MM.1S (cell line): ENCODE measurements at regions not wholly inside any gene's neighbourhood (a gene's known extent, or its start where the extent isn't known, plus 50 kb on each side); places are given as distances from the start of the nearest gene placed in this dataset.

Experiments
- DNase-seq: peaks from one replicate; pipeline ENCODE4 v3.0.0-alpha.2; 2015
- H2AFZ ChIP-seq: fragments of 300-600 bp; sonication (generic); 2 replicates; pipeline ENCODE4 v1.6.0; 2016; ENCODE audit warnings: antibody characterized with exemption, low read length
- H3F3A ChIP-seq: fragments of 300-600 bp; sonication (generic); 2 replicates; pipeline ENCODE4 v1.6.1; 2016; ENCODE audit warnings: mild to moderate bottlenecking, antibody characterized with exemption, low read length, moderate library complexity, mixed read lengths; ENCODE audit not compliant: insufficient read depth
- H3K27ac ChIP-seq: fragments of 300-600 bp; sonication (generic); 2 replicates; pipeline ENCODE4 v1.5.1; 2016; ENCODE audit warnings: mild to moderate bottlenecking, low read length
- H3K27me3 ChIP-seq: fragments of 300-600 bp; sonication (generic); replicated peaks from 2 replicates; pipeline ENCODE4 v1.6.0; 2016; ENCODE audit warnings: low read length; ENCODE audit not compliant: insufficient read depth
- H3K36me3 ChIP-seq: fragments of 300-600 bp; sonication (generic); replicated peaks from 2 replicates; pipeline ENCODE4 v1.6.1; 2016; ENCODE audit warnings: mild to moderate bottlenecking, low read length, mixed read lengths; ENCODE audit not compliant: insufficient read depth
- H3K4me1 ChIP-seq: fragments of 300-600 bp; sonication (generic); 2 replicates; pipeline ENCODE4 v1.6.1; 2016; ENCODE audit warnings: low read length, mixed read lengths
- H3K4me2 ChIP-seq: fragments of 300-600 bp; sonication (generic); 2 replicates; pipeline ENCODE4 v1.6.0; 2016; ENCODE audit warnings: low read depth, low read length
- H3K4me3 ChIP-seq: fragments of 300-600 bp; sonication (generic); 2 replicates; pipeline ENCODE4 v1.5.1; 2016; ENCODE audit warnings: low read length, mixed read lengths
- H3K79me2 ChIP-seq: fragments of 300-600 bp; sonication (generic); 2 replicates; pipeline ENCODE4 v1.6.1; 2016; ENCODE audit warnings: mixed run types, low read length, mixed read lengths
- H3K9ac ChIP-seq: fragments of 300-600 bp; sonication (generic); 2 replicates; pipeline ENCODE4 v1.6.1; 2016; ENCODE audit warnings: low read length, mixed read lengths
- H3K9me2 ChIP-seq: fragments of 300-600 bp; sonication (generic); replicated peaks from 2 replicates; pipeline ENCODE4 v1.6.1; 2016; ENCODE audit warnings: mild to moderate bottlenecking, low read length, mixed read lengths; ENCODE audit not compliant: insufficient read depth
- H3K9me3 ChIP-seq: fragments of 300-600 bp; sonication (generic); replicated peaks from 2 replicates; pipeline ENCODE4 v1.6.1; 2016; ENCODE audit warnings: mild to moderate bottlenecking, low read length, mixed read lengths; ENCODE audit not compliant: insufficient read depth
- H4K20me1 ChIP-seq: fragments of 300-600 bp; sonication (generic); 2 replicates; pipeline ENCODE4 v1.6.1; 2016; ENCODE audit warnings: mild to moderate bottlenecking, low read length, moderate library complexity, mixed read lengths; ENCODE audit not compliant: insufficient read depth
- EZH2 ChIP-seq: fragments of 300-600 bp; sonication (generic); optimal IDR thresholded peaks from 2 replicates; pipeline ENCODE3; 2017; ENCODE audit warnings: low read depth, mild to moderate bottlenecking, antibody characterized with exemption, low read length, mixed read lengths
- EZH2phosphoT487 ChIP-seq: fragments of 300-600 bp; sonication (generic); IDR thresholded peaks from 2 replicates; pipeline ENCODE4 v1.6.1; 2018; ENCODE audit warnings: antibody characterized with exemption, low read length
- TF ChIP-seq, protein P1 (sequence below): fragments of 300-600 bp; sonication (generic); IDR thresholded peaks from 2 replicates; pipeline ENCODE4 v1.5.1; 2016; ENCODE audit warnings: antibody characterized with exemption, low read length, mixed read lengths

DNA sequence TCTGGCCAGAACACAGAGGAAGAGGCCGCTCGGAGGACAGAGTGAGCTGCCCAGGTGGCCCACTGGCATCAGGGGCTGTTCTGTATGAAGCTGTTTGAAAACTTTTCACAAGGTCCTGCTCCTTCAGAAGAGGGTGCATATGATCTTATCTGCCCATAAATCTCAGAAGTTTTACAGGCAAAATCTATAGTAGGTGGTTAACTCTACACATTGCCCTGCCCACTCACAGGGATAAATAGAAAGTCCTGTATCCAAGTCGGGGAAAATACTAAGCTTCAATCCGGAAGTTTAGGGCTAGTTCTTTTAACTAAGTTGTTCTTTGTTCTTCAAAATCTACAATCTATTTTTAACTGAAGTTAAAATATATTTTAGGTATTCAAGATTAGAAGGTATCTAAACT lies 233.7 kb downstream of the FOXA2 start:
- no peak for TF ChIP-seq EZH2
- TF ChIP-seq, protein P1, sequence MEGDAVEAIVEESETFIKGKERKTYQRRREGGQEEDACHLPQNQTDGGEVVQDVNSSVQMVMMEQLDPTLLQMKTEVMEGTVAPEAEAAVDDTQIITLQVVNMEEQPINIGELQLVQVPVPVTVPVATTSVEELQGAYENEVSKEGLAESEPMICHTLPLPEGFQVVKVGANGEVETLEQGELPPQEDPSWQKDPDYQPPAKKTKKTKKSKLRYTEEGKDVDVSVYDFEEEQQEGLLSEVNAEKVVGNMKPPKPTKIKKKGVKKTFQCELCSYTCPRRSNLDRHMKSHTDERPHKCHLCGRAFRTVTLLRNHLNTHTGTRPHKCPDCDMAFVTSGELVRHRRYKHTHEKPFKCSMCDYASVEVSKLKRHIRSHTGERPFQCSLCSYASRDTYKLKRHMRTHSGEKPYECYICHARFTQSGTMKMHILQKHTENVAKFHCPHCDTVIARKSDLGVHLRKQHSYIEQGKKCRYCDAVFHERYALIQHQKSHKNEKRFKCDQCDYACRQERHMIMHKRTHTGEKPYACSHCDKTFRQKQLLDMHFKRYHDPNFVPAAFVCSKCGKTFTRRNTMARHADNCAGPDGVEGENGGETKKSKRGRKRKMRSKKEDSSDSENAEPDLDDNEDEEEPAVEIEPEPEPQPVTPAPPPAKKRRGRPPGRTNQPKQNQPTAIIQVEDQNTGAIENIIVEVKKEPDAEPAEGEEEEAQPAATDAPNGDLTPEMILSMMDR = no peak
- no peak for TF ChIP-seq EZH2phosphoT487
- Histone ChIP-seq H3K27ac (no peak overlapping the region), H3K9me2 (no peaks in the 10 kb centered on the region), H3F3A (no peaks in the 10 kb centered on the region), H4K20me1 (no peaks in the 10 kb centered on the region), H2AFZ (no peak overlapping the region), H3K79me2 (no peaks in the 10 kb centered on the region), H3K4me1 (peaks cover 8% of the 10 kb centered on the region; the same call in 1 of the 2 replicates), H3K4me3 (no peak overlapping the region), H3K36me3 (no peaks in the 10 kb centered on the region), H3K9me3 (no peaks in the 10 kb centered on the region), H3K4me2 (no peak overlapping the region), H3K9ac (no peak overlapping the region), H3K27me3 (no peaks in the 10 kb centered on the region)
- no peak for DNase-seq

DNA sequence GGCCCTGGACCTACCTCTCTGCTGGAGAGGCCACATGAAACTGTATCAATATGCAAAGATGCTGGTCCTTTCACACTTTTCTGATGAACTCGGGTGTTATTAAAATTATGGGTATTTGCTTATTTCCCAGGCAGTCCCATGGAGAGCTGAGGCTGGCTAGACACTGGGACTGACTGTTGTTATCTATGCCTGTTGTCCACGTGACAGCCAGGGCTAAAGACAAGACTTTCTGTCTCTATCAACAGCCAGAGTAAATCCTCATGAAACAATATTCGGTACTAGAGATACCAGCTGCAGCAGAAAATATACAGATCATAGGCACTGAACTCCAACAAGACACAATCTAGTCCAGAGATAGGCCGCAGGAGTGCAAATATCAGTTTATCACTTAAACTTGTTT lies 236.4 kb downstream of the FOXA2 start:
- Histone ChIP-seq H3K9ac (no peak overlapping the region), H2AFZ (no peak overlapping the region), H3K36me3 (no peaks in the 10 kb centered on the region), H3K27ac (no peak overlapping the region), H3K4me3 (no peak overlapping the region), H3K9me3 (no peaks in the 10 kb centered on the region), H4K20me1 (no peaks in the 10 kb centered on the region), H3K9me2 (no peaks in the 10 kb centered on the region), H3F3A (no peaks in the 10 kb centered on the region), H3K79me2 (no peaks in the 10 kb centered on the region), H3K4me2 (no peak overlapping the region), H3K4me1 (peaks cover 8% of the 10 kb centered on the region; the same call in 1 of the 2 replicates), H3K27me3 (no peaks in the 10 kb centered on the region)
- TF ChIP-seq, protein P1 = no peak
- no peak for TF ChIP-seq EZH2phosphoT487
- no peak for TF ChIP-seq EZH2
- no peak for DNase-seq

DNA sequence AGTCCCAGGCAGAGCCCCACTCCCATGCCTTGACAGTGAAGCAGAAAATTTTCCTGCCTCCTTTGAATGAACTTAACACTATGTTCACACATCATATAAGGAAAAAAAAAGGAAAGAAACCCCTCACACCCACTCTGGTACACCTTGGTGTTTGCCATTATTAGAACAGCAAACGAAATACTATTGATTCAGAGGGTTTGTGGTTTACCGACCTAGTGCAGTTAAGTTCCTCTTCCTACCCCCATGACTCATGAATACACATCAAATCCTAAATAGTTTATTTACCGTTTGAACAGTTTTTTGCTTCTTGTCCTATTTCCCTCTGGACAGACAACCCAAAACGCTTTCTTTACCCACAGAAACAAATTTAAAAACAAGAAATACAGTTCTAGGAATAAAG lies 237.7 kb downstream of the FOXA2 start:
- no peaks in the 10 kb centered on the region for H3K27me3 ChIP-seq
- no peak for DNase-seq
- no peak overlapping the region for H3K27ac ChIP-seq
- TF ChIP-seq, protein P1 = no peak
- TF ChIP-seq EZH2 (no peak), EZH2phosphoT487 (no peak)
- no peak overlapping the region for H3K9ac ChIP-seq
- H3K4me3 ChIP-seq = no peak overlapping the region
- H3K4me2 ChIP-seq = peak overlapping the region; percentile 9; the same call in 1 of the 2 replicates
- no peak overlapping the region for H2AFZ ChIP-seq
- no peaks in the 10 kb centered on the region for H3K9me2 ChIP-seq
- H4K20me1 ChIP-seq = no peaks in the 10 kb centered on the region
- no peaks in the 10 kb centered on the region for H3F3A ChIP-seq
- no peaks in the 10 kb centered on the region for H3K79me2 ChIP-seq
- no peaks in the 10 kb centered on the region for H3K36me3 ChIP-seq
- peaks cover 8% of the 10 kb centered on the region; the same call in 1 of the 2 replicates for H3K4me1 ChIP-seq
- no peaks in the 10 kb centered on the region for H3K9me3 ChIP-seq
